ENCODE measurements at regions not wholly inside any gene's neighbourhood (a gene's known extent, or its start where the extent isn't known, plus 50 kb on each side); places are given as distances from the start of the nearest gene placed in this dataset.

DNA sequence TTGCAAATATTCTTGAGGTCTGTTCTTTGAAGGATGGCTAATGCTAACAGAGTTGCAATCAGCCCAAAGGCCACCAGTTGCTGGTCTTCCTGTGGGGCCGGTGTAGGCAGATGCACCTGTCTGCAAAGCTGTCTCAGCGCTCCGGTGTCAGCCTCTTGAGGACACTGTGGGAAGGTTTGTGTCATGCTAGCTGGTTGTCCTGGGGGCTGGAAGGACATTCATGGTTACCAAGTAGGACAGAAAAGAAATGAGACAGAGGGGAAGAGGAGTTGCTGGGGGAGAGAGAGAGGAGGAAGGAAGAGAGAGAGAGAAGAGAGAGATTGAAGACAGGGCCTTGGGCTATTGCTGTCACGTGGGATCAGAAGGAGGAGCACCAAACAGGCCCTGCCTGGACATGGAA lies 639.6 kb upstream of the HS6ST1 start:
- TF ChIP-seq POLR2A (IDR thresholded peaks at IDR 0.05), result no peak
- TF ChIP-seq, protein P1, sequence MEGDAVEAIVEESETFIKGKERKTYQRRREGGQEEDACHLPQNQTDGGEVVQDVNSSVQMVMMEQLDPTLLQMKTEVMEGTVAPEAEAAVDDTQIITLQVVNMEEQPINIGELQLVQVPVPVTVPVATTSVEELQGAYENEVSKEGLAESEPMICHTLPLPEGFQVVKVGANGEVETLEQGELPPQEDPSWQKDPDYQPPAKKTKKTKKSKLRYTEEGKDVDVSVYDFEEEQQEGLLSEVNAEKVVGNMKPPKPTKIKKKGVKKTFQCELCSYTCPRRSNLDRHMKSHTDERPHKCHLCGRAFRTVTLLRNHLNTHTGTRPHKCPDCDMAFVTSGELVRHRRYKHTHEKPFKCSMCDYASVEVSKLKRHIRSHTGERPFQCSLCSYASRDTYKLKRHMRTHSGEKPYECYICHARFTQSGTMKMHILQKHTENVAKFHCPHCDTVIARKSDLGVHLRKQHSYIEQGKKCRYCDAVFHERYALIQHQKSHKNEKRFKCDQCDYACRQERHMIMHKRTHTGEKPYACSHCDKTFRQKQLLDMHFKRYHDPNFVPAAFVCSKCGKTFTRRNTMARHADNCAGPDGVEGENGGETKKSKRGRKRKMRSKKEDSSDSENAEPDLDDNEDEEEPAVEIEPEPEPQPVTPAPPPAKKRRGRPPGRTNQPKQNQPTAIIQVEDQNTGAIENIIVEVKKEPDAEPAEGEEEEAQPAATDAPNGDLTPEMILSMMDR (IDR thresholded peaks at IDR 0.05), result no peak
- intact Hi-C loops (cut with DNase I; ENCODE audit: low total_unique reads), result no loop called here
- no peak overlapping the region for H3K4me3 ChIP-seq (ENCODE audit: low read depth, poor library complexity, severe bottlenecking)
- DNase-seq (ENCODE audit: low spot score in 2 of 2), result no peak
- 82 to 90% methylated on average over 4 of the region's 4 CpGs for WGBS, 2 donors

DNA sequence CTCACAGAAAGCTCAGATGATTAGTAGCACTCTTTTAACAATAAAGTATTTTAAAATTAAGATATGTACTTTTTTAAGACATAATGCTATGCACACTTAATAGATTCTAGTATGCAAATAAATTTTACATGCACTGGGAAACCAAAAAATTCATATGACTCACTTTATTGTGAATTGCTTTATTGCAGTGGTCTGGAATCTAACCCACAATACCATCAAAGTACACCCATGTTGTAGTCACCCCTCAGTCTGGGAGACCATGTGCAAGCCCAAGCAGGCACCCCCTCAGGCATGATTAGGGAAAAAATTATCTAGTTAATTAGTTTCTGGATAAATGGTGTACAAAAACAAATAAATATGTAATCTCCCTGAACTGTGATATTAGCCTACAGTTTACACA lies 649.0 kb upstream of the HS6ST1 start:
- TF ChIP-seq, protein P1 (IDR thresholded peaks at IDR 0.05), result no peak
- no peak for TF ChIP-seq POLR2A (IDR thresholded peaks at IDR 0.05)
- no peak for DNase-seq (ENCODE audit: low spot score in 2 of 2)
- intact Hi-C loops (cut with DNase I; ENCODE audit: low total_unique reads), result no loop called here
- H3K4me3 ChIP-seq (ENCODE audit: low read depth, poor library complexity, severe bottlenecking), result no peak overlapping the region

DNA sequence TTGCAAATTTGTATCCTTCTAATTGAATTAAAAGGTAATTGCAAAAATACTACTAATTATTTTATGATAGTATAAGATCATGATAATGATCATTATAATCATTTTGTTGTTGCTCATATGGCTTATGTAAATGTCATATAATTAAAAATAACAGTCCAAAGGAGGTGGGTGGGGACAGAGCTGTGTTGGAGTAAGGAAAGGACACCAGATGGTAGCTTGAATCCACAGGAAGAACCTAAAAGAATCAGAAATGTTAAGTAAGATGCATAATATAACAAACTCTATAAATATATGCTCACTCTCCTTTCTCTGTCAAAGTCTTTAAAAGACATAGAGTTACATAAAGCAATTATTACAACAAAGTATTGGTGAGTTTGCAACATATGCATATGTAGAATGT lies 650.7 kb upstream of the HS6ST1 start:
- DNase-seq (ENCODE audit: low spot score in 2 of 2), result no peak
- intact Hi-C loops (cut with DNase I; ENCODE audit: low total_unique reads), result no loop called here
- no peak for TF ChIP-seq POLR2A (IDR thresholded peaks at IDR 0.05)
- TF ChIP-seq, protein P1 (IDR thresholded peaks at IDR 0.05), result no peak

DNA sequence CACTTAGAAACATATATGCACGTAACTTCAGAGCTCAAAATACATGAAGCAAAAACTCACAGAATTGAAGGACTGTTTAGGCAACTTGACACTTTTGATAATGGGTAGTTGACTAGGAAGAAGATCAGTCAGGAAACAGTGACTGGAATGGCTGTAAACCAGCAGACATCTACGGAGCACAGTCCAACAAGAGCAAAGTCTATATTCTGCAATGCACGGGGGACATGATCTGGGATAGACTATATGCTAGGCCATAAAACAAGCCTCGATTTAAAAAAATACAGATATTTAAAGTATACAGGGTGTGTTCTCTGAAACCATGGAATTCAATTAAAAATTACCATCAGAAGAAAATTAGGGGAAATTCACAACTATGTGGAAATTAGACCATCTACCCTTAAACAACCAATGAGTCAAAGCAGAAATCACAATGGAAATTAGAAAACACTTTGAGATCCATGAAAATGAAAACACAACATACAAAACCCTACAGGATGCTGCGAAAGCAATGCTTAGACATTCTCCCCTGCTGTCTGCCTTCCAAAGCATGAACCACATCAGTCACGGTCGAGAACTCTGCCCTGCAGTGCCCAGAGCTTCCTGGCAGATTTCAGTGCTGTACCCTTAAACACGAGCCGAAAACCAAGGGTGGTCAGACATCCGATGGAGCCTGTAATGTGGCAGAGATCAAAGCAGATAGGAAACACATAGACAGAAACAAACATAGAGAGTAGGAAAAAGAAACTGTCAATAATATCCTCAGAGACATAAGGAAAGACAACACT lies 651.9 kb upstream of the HS6ST1 start:
- intact Hi-C loops (cut with DNase I; ENCODE audit: low total_unique reads), result no loop called here

More for the DNA sequence above, 650.7 kb upstream of the HS6ST1 start:
- H3K4me3 ChIP-seq (ENCODE audit: low read depth, poor library complexity, severe bottlenecking), result no peak overlapping the region

DNA sequence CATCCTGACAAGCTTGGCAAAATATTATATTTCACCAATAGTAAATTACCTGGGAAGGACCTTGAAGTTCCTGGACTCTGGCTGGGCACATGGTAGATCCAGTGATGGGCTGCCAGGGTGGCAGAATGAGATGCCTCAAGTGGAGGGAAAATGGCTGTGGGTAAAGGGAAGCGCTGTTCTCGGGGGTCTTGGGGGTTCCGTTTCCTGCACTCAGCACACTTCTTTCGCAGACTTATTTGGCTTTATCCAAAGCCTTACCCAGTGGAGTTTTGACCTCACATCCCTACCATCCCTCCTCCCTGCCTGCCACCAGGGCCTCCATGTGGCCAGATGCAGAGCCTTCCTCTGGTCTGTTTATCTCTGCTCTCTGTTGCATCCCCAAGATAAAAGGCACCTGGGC lies 654.9 kb upstream of the HS6ST1 start:
- no peak for DNase-seq (ENCODE audit: low spot score in 2 of 2)
- intact Hi-C loops (cut with DNase I; ENCODE audit: low total_unique reads), result no loop called here
- 93 to 94% methylated on average over 4 of the region's 4 CpGs for WGBS, 2 donors
- H3K4me3 ChIP-seq (ENCODE audit: low read depth, poor library complexity, severe bottlenecking), result no peak overlapping the region
- no peak for TF ChIP-seq POLR2A (IDR thresholded peaks at IDR 0.05)
- TF ChIP-seq, protein P1 (IDR thresholded peaks at IDR 0.05), result no peak

More for the DNA sequence above, 651.9 kb upstream of the HS6ST1 start:
- no peak for DNase-seq (ENCODE audit: low spot score in 2 of 2)
- no peak for TF ChIP-seq POLR2A (IDR thresholded peaks at IDR 0.05)
- TF ChIP-seq, protein P1 (IDR thresholded peaks at IDR 0.05), result no peak
- 64% methylated on average over 10 of the region's 10 CpGs for WGBS, 2 donors
- no peak overlapping the region for H3K4me3 ChIP-seq (ENCODE audit: low read depth, poor library complexity, severe bottlenecking)

DNA sequence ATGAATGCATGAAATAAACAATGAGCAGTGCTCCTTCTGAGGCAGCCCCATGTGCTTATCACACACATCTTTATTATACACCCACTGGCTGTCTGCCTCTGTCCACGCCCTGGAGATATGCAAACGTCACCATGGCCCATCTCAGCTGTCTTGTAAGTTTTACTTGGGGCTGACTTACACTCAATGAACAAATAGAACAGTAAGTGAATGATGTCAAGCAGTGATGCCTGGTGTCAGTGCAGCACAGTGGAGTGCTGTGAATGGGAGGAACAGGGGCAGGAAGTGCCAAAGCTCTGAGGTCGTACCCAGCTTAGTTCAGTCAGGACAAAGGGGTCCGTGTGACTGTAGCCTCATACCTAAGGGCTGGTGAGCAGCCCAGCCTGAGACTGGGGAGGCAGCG lies 659.5 kb upstream of the HS6ST1 start:
- DNase-seq (ENCODE audit: low spot score in 2 of 2), result no peak
- TF ChIP-seq, protein P1 (IDR thresholded peaks at IDR 0.05), result no peak
- no peak for TF ChIP-seq POLR2A (IDR thresholded peaks at IDR 0.05)
- 33 to 36% methylated on average over 5 of the region's 5 CpGs for WGBS, 2 donors
- no peak overlapping the region for H3K4me3 ChIP-seq (ENCODE audit: low read depth, poor library complexity, severe bottlenecking)
- intact Hi-C loops (cut with DNase I; ENCODE audit: low total_unique reads), result no loop called here

Data from lower leg skin (tissue), 4 donors.